ENCODE measurements at regions not wholly inside any gene's neighbourhood (a gene's known extent, or its start where the extent isn't known, plus 50 kb on each side); places are given as distances from the start of the nearest gene placed in this dataset.

- no peak for TF ChIP-seq ZFX (IDR thresholded peaks at IDR 0.05)
- TF ChIP-seq, protein P1, sequence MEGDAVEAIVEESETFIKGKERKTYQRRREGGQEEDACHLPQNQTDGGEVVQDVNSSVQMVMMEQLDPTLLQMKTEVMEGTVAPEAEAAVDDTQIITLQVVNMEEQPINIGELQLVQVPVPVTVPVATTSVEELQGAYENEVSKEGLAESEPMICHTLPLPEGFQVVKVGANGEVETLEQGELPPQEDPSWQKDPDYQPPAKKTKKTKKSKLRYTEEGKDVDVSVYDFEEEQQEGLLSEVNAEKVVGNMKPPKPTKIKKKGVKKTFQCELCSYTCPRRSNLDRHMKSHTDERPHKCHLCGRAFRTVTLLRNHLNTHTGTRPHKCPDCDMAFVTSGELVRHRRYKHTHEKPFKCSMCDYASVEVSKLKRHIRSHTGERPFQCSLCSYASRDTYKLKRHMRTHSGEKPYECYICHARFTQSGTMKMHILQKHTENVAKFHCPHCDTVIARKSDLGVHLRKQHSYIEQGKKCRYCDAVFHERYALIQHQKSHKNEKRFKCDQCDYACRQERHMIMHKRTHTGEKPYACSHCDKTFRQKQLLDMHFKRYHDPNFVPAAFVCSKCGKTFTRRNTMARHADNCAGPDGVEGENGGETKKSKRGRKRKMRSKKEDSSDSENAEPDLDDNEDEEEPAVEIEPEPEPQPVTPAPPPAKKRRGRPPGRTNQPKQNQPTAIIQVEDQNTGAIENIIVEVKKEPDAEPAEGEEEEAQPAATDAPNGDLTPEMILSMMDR (conservative IDR thresholded peaks at IDR 0.05) = no peak
- H3K27ac ChIP-seq = no peak overlapping the region
Observed at GRCh38 chr2:152835674-152836073, 117.3 kb downstream of the ARL6IP6 start.

DNA sequence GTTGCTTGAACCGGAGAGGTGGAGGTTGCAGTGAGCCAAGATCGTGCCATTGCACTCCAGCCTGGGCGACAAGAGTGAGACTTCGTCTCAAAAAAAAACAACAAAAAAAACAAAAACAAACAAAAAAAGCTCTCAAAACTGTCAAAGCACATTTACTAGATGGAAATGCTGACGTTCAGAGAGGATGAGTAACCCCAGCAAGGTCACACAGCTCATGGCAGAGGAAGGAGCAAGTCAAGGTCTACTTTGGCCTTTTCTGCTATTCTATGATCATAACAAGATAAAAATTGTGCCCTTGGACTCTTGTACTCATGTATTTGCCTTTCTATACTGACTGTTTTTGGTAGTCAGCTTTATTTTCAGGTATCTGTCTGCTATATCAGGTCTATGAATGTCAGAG, 109.5 kb downstream of the ARL6IP6 start:
- H3K27ac ChIP-seq = no peak overlapping the region
- TF ChIP-seq, protein P1 (conservative IDR thresholded peaks at IDR 0.05) = no peak
- no peak for TF ChIP-seq ZFX (IDR thresholded peaks at IDR 0.05)

DNA sequence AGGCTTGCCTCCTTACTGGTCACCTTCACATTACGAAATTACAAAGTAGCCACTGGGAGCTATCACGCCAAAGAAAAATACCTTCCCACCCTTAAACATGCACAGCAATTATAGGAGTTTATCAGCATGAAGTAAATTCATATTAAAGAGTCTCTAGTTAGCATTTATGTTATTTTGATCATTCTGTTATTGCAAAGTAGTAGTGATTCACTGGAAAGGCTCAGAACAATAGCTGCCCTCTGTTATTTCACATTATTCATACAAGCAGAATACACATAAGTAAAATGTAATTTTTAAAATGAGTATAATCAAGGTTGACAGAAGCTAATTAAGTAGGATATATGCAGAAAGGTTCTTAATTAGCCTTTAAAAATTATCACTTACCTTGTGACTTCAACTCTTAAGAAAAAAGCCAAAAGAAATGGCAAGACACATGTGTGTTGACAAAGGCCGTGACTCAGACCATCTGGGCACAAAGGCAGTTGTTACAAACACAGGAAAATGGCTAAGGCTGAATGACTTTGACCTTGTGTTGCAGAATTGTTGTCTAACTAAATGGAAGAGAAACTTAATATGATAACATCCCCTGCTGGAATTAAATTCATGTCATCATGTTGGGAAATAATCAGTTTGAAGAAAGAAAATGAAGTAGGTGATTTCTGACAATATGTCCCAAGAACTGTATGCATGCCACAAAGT, 108.3 kb downstream of the ARL6IP6 start:
- TF ChIP-seq, protein P1 (conservative IDR thresholded peaks at IDR 0.05) = no peak
- no peak for TF ChIP-seq ZFX (IDR thresholded peaks at IDR 0.05)
- H3K27ac ChIP-seq = no peak overlapping the region

GRCh38 chr2:152825834-152826233, 107.4 kb downstream of the ARL6IP6 start:
- no peak overlapping the region for H3K27ac ChIP-seq
- no peak for TF ChIP-seq ZFX (IDR thresholded peaks at IDR 0.05)
- TF ChIP-seq, protein P1 (conservative IDR thresholded peaks at IDR 0.05) = no peak

DNA sequence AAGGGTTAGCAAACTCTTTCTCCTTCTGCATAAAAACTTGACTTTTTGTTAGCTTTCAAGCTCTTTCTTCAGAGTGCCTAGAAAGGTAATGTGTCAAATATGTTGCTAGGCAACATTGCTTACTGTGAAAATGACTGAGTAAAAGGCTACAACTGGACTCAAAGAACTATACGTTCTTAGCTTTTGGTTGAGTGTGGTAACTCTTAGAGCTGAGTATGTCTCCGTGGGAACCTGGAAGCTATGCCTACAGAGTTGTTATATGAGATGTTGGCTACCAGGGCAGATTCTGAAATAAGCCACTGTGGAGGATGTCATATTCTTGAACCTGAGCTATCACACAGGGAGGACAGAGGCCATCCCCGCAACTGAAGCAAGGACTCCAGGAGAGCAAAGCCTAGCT, 105.5 kb downstream of the ARL6IP6 start:
- no peak for TF ChIP-seq ZFX (IDR thresholded peaks at IDR 0.05)
- TF ChIP-seq, protein P1 (conservative IDR thresholded peaks at IDR 0.05) = no peak
- no peak overlapping the region for H3K27ac ChIP-seq

GRCh38 chr2:152822676-152823075, 104.3 kb downstream of the ARL6IP6 start:
- no peak overlapping the region for H3K27ac ChIP-seq
- TF ChIP-seq ZFX (IDR thresholded peaks at IDR 0.05) = no peak
- TF ChIP-seq, protein P1 (conservative IDR thresholded peaks at IDR 0.05) = no peak

- no peak overlapping the region for H3K27ac ChIP-seq
- no peak for TF ChIP-seq ZFX (IDR thresholded peaks at IDR 0.05)
- TF ChIP-seq, protein P1 (conservative IDR thresholded peaks at IDR 0.05) = no peak
Observed at GRCh38 chr2:152820048-152820447, 101.6 kb downstream of the ARL6IP6 start.
